Type B pancreatic cell (in vitro differentiated cells): ENCODE measurements at regions not wholly inside any gene's neighbourhood (a gene's known extent, or its start where the extent isn't known, plus 50 kb on each side); places are given as distances from the start of the nearest gene placed in this dataset.
"Not testable (repeated sequence)": the region's sequence is repeated elsewhere in the genome, so short reads cannot be mapped to it uniquely, and the experiment has no call there.

Experiments used
- DNase-seq: peaks from one replicate; pipeline ENCODE4 v3.0.0; 2021; ENCODE audit warnings: mixed read lengths; ENCODE audit not compliant: unreplicated experiment; ENCODE audit errors: extremely low spot score
- H3K27ac Mint-ChIP-seq: 2 replicates; pipeline ENCODE4 v1.8.0; 2021; ENCODE audit warnings: mild to moderate bottlenecking, mixed read lengths
- H3K27me3 Mint-ChIP-seq: 2 replicates; pipeline ENCODE4 v1.8.0; 2021; ENCODE audit warnings: mixed read lengths
- H3K36me3 Mint-ChIP-seq: 2 replicates; pipeline ENCODE4 v1.8.0; 2021; ENCODE audit warnings: mixed read lengths
- H3K4me1 Mint-ChIP-seq: one replicate; pipeline ENCODE4 v1.8.0; 2021; ENCODE audit warnings: mixed read lengths; ENCODE audit not compliant: unreplicated experiment
- H3K4me3 Mint-ChIP-seq: 2 replicates; pipeline ENCODE4 v1.8.0; 2021; ENCODE audit warnings: mild to moderate bottlenecking, mixed read lengths
- H3K9me3 Mint-ChIP-seq: 2 replicates; pipeline ENCODE4 v1.8.0; 2021; ENCODE audit warnings: mixed read lengths
- CTCF ChIP-seq: fragments of 200-600 bp; sonication (generic); conservative IDR thresholded peaks from 2 replicates; pipeline ENCODE4 v1.5.0; 2021; ENCODE audit warnings: antibody characterized with exemption, mild to moderate bottlenecking

GRCh38 chr6:154938221-154938580 lies 56.9 kb upstream of the TIAM2 start:
- no peak for DNase-seq
- Mint-ChIP-seq H3K27me3 (no peaks in the 10 kb centered on the region), H3K36me3 (no peaks in the 10 kb centered on the region), H3K4me3 (no peak overlapping the region), H3K4me1 (peaks cover 8% of the 10 kb centered on the region), H3K27ac (no peak overlapping the region), H3K9me3 (no peaks in the 10 kb centered on the region)
- TF ChIP-seq CTCF = no peak

- H3K4me1 Mint-ChIP-seq, H3K27ac Mint-ChIP-seq, DNase-seq, H3K36me3 Mint-ChIP-seq, H3K9me3 Mint-ChIP-seq, H3K4me3 Mint-ChIP-seq, H3K27me3 Mint-ChIP-seq: not testable (repeated sequence)
Observed at GRCh38 chr6:154938727-154939285, 56.3 kb upstream of the TIAM2 start.

- no peak overlapping the region for H3K4me3 Mint-ChIP-seq
- TF ChIP-seq CTCF = no peak
- H3K27me3 Mint-ChIP-seq = no peaks in the 10 kb centered on the region
- no peak for DNase-seq
- peaks cover 1% of the 10 kb centered on the region for H3K4me1 Mint-ChIP-seq
- no peak overlapping the region for H3K27ac Mint-ChIP-seq
- peaks cover 16% of the 10 kb centered on the region for H3K36me3 Mint-ChIP-seq
- H3K9me3 Mint-ChIP-seq = no peaks in the 10 kb centered on the region
Observed at GRCh38 chr6:154942770-154943169, 52.3 kb upstream of the TIAM2 start.

- Mint-ChIP-seq H3K9me3 (no peaks in the 10 kb centered on the region), H3K27me3 (no peaks in the 10 kb centered on the region), H3K4me1 (no peaks in the 10 kb centered on the region), H3K36me3 (peaks cover 20% of the 10 kb centered on the region), H3K4me3 (no peak overlapping the region), H3K27ac (no peak overlapping the region)
- DNase-seq = no peak
- no peak for TF ChIP-seq CTCF
Observed at GRCh38 chr6:154945271-154945890, 49.7 kb upstream of the TIAM2 start.
